ENCODE measurements at regions not wholly inside any gene's neighbourhood (a gene's known extent, or its start where the extent isn't known, plus 50 kb on each side); places are given as distances from the start of the nearest gene placed in this dataset.

GRCh38 chr9:38198140-38198539 lies 129.1 kb upstream of the SHB start:
- TF ChIP-seq CTCF (IDR thresholded peaks at IDR 0.05) (no peak), POLR2AphosphoS5 (IDR thresholded peaks at IDR 0.05) (no peak), POLR2A (IDR thresholded peaks at IDR 0.05) (no peak)

Measured in breast epithelium (tissue), 3 donors.